Transverse colon (tissue), 4 donors: ENCODE measurements at regions not wholly inside any gene's neighbourhood (a gene's known extent, or its start where the extent isn't known, plus 50 kb on each side); places are given as distances from the start of the nearest gene placed in this dataset.

Experiments used
- DNase-seq: peaks from one replicate; pipeline ENCODE4 v3.0.0-alpha.2; 2019
- H3K27ac ChIP-seq, 4 donors: fragments of 200-600 bp; sonication (generic); 2 replicates each; pipeline ENCODE4 v1.5.1; 2016 to 2018; ENCODE audit warnings: inconsistent platforms in 4 of 4
- H3K27me3 ChIP-seq: fragments of 200-600 bp; sonication (generic); 2 replicates; pipeline ENCODE4 v1.5.1; 2017; ENCODE audit warnings: inconsistent platforms
- H3K36me3 ChIP-seq, 4 donors: fragments of 200-600 bp; sonication (generic); 2 replicates each; pipeline ENCODE4 v1.5.1; 2017 to 2019; ENCODE audit warnings: inconsistent platforms in 4 of 4
- H3K4me1 ChIP-seq, 4 donors: fragments of 200-600 bp; sonication (generic); 2 replicates each; pipeline ENCODE4 v1.5.1; 2017 to 2020; ENCODE audit warnings: inconsistent platforms in 4 of 4
- H3K4me3 ChIP-seq, 4 donors: fragments of 200-600 bp; sonication (generic); 1 replicate in 1 of 4; 2 replicates in 3 of 4; pipeline versions ENCODE4 v1.5.1 to v1.6.1; 2017 to 2019; ENCODE audit warnings: inconsistent platforms in 4 of 4
- H3K9me3 ChIP-seq, 2 donors: fragments of 200-600 bp; sonication (generic); 2 replicates each; pipeline ENCODE4 v1.5.1; 2017 to 2019; ENCODE audit warnings: inconsistent platforms in 2 of 2
- EP300 ChIP-seq: sonication (generic); formaldehyde crosslinking; IDR thresholded peaks from one replicate; pipeline ENCODE4 v1.6.1; 2017; ENCODE audit warnings: antibody characterized with exemption, low read depth
- POLR2A ChIP-seq: fragments of 450-650 bp; IDR thresholded peaks from one replicate; pipeline ENCODE4 v1.6.1; 2016; ENCODE audit warnings: antibody characterized with exemption, mild to moderate bottlenecking, moderate library complexity
- POLR2AphosphoS5 ChIP-seq, 3 donors: sonication (generic); formaldehyde crosslinking; IDR thresholded peaks; one replicate each; pipeline ENCODE4 v1.6.1; 2016; ENCODE audit warnings: antibody characterized with exemption in 3 of 3
- WGBS, 2 donors: methylation state at CpG; one replicate each; pipeline ENCODE4 v1.1.5; 2018; ENCODE audit warnings: low coverage in 1 of 2; 5-methylcytosine and 5-hydroxymethylcytosine counted together
- in situ Hi-C, 4 donors: fragments of 200-750 bp; cut with MboI; loops; one replicate each; pipeline versions ENCODE4 v1.15.0 to v1.15.1; 2017; ENCODE audit warnings: low sequenced_read_pairs in 3 of 4, low pct_ligation_motif_present in 1 of 4, low pct_unique_long_range_greater_than_20kb in 1 of 4
- intact Hi-C: fragments of 100-400 bp; cut with DNase I; formaldehyde crosslinking; loops from one replicate; pipeline ENCODE4 v1.15.1; 2023; ENCODE audit warnings: low total_unique reads
- TF ChIP-seq, protein P1 (sequence below), 5 experiments: fragments of 200-600 bp in 3 of 5; fragments of 450-650 bp in 2 of 5; sonication (generic) in 3 of 5; IDR thresholded peaks; 1 replicate in 2 of 5; 2 replicates in 3 of 5; pipeline ENCODE4 v1.5.1; 2016 to 2017; ENCODE audit warnings: antibody characterized with exemption in 5 of 5, inconsistent platforms in 3 of 5, mild to moderate bottlenecking in 2 of 5, moderate library complexity in 1 of 5

DNA sequence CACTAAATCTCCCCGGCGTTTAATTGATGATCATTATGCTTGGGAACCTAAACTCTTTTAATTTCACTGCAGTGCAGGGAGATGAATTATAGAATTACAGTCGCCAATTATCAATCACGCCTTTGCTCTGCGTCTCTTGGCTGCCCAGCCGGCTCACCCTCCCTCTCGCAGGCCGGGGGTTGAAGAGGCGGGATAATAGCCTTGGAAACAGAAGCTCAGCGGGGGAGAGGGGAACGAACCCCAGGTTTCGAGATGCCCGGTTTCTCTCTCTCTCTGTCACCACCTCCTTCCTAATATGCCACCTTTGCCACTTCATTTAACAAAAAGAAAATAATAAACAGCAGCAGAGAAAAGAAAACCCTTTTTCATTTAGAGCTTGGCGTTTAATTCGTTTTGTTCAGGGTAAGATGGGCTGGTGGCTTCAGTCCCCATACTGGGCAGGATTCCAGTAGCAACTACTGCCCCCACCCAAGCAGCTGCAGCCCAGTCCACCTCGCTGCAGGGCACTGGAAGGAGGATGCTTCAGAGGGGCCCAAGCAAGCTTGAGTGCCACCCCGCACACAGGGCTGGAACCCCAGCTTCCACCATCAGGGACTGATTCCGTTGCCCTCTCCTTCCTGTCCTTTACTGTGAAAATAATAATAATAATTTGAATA, 271.7 kb downstream of the BUD13 start:
- Histone ChIP-seq H3K9me3 (no peaks in the 10 kb centered on the region), H3K4me1 (peaks cover 0 to 3% (median 0%) of the 10 kb centered on the region in 4 donors), H3K27ac (no peak overlapping the region), H3K4me3 (no peak overlapping the region), H3K27me3 (peaks cover 28% of the 10 kb centered on the region), H3K36me3 (no peaks in the 10 kb centered on the region)
- no peak for DNase-seq
- in situ Hi-C loops: no loop called here
- WGBS, 2 donors: 31 to 43% methylated on average over 10 to 18 of the region's 18 CpGs
- intact Hi-C loops: no loop called here
- TF ChIP-seq POLR2A: no peak
- TF ChIP-seq, protein P1, sequence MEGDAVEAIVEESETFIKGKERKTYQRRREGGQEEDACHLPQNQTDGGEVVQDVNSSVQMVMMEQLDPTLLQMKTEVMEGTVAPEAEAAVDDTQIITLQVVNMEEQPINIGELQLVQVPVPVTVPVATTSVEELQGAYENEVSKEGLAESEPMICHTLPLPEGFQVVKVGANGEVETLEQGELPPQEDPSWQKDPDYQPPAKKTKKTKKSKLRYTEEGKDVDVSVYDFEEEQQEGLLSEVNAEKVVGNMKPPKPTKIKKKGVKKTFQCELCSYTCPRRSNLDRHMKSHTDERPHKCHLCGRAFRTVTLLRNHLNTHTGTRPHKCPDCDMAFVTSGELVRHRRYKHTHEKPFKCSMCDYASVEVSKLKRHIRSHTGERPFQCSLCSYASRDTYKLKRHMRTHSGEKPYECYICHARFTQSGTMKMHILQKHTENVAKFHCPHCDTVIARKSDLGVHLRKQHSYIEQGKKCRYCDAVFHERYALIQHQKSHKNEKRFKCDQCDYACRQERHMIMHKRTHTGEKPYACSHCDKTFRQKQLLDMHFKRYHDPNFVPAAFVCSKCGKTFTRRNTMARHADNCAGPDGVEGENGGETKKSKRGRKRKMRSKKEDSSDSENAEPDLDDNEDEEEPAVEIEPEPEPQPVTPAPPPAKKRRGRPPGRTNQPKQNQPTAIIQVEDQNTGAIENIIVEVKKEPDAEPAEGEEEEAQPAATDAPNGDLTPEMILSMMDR (IDR thresholded peaks at IDR 0.05): no peak
- no peak for TF ChIP-seq EP300
- no peak for TF ChIP-seq POLR2AphosphoS5 (IDR thresholded peaks at IDR 0.05)

DNA sequence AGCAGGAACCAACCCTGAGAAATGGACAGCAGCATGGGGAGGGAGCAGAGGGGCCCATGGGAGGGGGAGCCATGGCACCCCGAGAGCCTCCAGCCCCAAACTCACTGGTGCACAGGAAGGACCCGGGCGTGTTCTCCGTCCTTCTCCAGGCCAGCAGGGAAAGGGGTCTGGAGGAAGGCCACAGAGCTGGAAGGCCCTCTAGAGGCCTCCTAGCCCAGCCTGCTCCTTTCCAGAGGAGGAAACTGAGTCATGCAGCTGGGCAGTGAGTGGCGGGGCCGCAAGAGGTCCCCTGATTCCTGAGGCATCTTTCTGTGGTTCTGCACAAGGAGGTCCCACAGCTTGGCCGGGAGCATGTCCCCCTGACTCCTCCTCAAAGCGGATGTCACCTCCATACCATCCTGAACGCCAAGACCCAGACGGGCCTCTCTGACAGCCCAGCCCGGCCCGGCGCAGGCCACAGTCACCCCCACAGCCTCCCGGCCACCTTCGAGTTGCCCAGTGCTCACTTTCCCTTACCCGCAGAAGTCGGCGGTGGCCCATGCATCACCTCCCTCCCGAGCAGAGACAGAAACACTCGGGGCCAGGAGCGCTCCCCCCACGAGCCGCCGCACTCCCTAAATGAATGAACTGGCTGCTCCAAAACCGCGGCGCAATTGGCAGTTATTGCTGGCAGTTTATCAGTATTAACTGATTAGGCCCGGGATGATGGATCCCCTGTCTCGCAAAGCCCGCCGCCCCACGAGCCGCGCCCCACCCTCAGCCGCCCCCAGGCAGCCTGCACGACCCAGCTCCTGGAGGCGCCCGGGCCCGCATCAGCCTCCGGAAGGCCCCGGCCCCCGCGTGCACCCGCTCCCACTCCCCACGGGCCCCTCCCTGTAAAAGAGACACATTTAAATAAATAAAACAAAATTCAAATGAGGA, 272.5 kb downstream of the BUD13 start:
- WGBS, 2 donors: 58% methylated on average over 45 of the region's 45 CpGs; no CpG with 5 or more reads in 1 of the 2 donors
- H3K36me3 ChIP-seq: no peaks in the 10 kb centered on the region
- intact Hi-C loops: no loop called here
- peaks cover 0 to 3% (median 0%) of the 10 kb centered on the region in 4 donors for H3K4me1 ChIP-seq
- H3K4me3 ChIP-seq: no peak overlapping the region
- peaks cover 28% of the 10 kb centered on the region for H3K27me3 ChIP-seq
- TF ChIP-seq EP300: no peak
- TF ChIP-seq, protein P1 (IDR thresholded peaks at IDR 0.05): no peak
- no peak for TF ChIP-seq POLR2AphosphoS5 (IDR thresholded peaks at IDR 0.05)
- TF ChIP-seq POLR2A: no peak
- DNase-seq: no peak
- H3K27ac ChIP-seq: no peak overlapping the region
- in situ Hi-C loops: no loop called here
- H3K9me3 ChIP-seq: no peaks in the 10 kb centered on the region

DNA sequence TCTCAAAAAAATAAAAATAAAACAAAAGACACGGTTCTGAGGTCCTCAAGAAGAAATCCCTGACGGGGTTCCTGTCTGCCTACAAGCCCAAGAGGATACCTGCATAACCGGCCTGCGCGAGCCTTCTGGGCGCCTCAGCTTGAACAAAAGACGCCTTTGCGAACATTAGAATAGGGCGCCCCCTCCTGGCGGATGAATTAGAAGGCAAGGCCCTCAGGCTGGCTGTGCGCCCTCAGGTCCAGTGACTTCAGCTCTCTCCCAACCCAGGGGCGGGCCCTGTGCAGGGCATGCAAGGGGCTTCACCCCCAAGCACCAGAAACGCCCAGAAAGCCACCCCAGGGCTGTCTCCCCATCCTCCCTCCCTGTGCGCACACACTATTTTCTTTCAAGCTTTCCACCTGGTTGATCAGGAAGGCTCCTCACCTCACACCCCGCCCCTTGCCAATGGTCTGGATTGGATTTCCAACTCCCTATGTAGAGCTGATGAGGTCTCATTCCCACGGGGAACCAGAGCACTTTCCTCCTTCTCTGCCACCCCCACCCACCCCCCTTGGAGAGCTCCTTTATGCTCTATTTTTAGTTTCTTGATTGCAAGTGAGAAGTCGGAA, 273.3 kb downstream of the BUD13 start:
- 26 to 35% methylated on average over 7 to 17 of the region's 17 CpGs for WGBS, 2 donors
- H3K27me3 ChIP-seq: peaks cover 25% of the 10 kb centered on the region
- no peak overlapping the region for H3K27ac ChIP-seq
- no peak for TF ChIP-seq EP300
- TF ChIP-seq, protein P1 (IDR thresholded peaks at IDR 0.05): peak; percentile 56 to 75 (median 67)
- intact Hi-C loops: no loop called here
- no peaks in the 10 kb centered on the region for H3K36me3 ChIP-seq
- in situ Hi-C loops: no loop called here
- H3K4me3 ChIP-seq: no peak overlapping the region
- peak; percentile 86 for DNase-seq
- H3K9me3 ChIP-seq: no peaks in the 10 kb centered on the region
- peaks cover 0 to 3% (median 0%) of the 10 kb centered on the region in 4 donors for H3K4me1 ChIP-seq

DNA sequence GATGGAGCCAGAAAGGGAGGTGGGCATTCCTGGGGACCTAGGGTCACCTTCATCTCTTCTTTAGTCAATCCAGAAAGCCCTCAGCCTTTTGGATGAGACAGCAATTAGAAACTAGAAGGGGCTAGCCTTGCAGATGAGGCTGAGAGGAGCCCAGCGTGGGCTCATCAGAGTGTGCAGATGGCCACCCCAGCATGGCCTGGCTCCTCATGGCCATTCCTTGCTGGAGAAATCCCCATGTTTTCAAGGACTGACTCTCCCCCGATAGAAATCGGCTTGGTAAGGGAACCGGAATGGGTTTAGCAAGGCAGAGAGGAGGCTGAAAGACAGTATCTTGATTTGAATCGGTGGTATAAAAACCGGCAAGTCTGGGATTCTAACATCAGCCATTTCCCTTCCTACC, 274.6 kb downstream of the BUD13 start:
- peaks cover 25% of the 10 kb centered on the region for H3K27me3 ChIP-seq
- intact Hi-C loops (no loop called here), in situ Hi-C loops (no loop called here)
- no peaks in the 10 kb centered on the region for H3K9me3 ChIP-seq
- H3K36me3 ChIP-seq: no peaks in the 10 kb centered on the region
- no peak overlapping the region for H3K27ac ChIP-seq
- TF ChIP-seq, protein P1 (IDR thresholded peaks at IDR 0.05): no peak
- TF ChIP-seq EP300 (no peak), POLR2A (no peak), POLR2AphosphoS5 (IDR thresholded peaks at IDR 0.05) (no peak)
- H3K4me1 ChIP-seq: peaks cover 0 to 3% (median 0%) of the 10 kb centered on the region in 4 donors
- 73 to 91% methylated on average over 3 to 6 of the region's 6 CpGs for WGBS, 2 donors
- H3K4me3 ChIP-seq: no peak overlapping the region
- DNase-seq: no peak
